A673 (cell line): ENCODE measurements at regions not wholly inside any gene's neighbourhood (a gene's known extent, or its start where the extent isn't known, plus 50 kb on each side); places are given as distances from the start of the nearest gene placed in this dataset.

Source experiments
- BruUV-seq: library from RNA; stranded (reverse); fragments of 400-500 nt; replicated peaks from 2 replicates; lab custom pipeline; 2021; lab: Mats Ljungman, UMichigan
- CTCF ChIA-PET: fragments of 300-600 bp; sonication (Branson Sonifier 250); formaldehyde crosslinking; loops from one replicate; lab custom pipeline; 2022; ENCODE audit warnings: antibody characterized with exemption; lab: Charles Lee
- POLR2A ChIA-PET: fragments of 300-600 bp; sonication (Branson Sonifier 250); formaldehyde crosslinking; loops from one replicate; lab custom pipeline; 2022; ENCODE audit warnings: antibody characterized with exemption; ENCODE audit not compliant: low non-redundant PET; lab: Charles Lee
- DNase-seq: peaks from one replicate; pipeline ENCODE4 v3.0.0-alpha.2; 2015; ENCODE audit warnings: low spot score
- H3K27ac ChIP-seq: fragments of 200-600 bp; sonication (generic); 2 replicates; pipeline ENCODE4 v1.5.1; 2016; ENCODE audit warnings: mixed run types, low read depth, mild to moderate bottlenecking, mixed read lengths, antibody characterized with exemption, low read length; ENCODE audit not compliant: poor library complexity, severe bottlenecking
- H3K27me3 ChIP-seq: fragments of 200-600 bp; sonication (generic); replicated peaks from 2 replicates; pipeline ENCODE4 v1.6.1; 2017; ENCODE audit warnings: mixed run types, low read depth, mild to moderate bottlenecking, mixed read lengths, antibody characterized with exemption, low read length; ENCODE audit not compliant: insufficient read depth, poor library complexity
- H3K36me3 ChIP-seq: fragments of 200-600 bp; sonication (generic); 2 replicates; pipeline ENCODE4 v1.6.1; 2016; ENCODE audit warnings: mixed run types, mild to moderate bottlenecking, mixed read lengths, antibody characterized with exemption, low read length; ENCODE audit not compliant: insufficient read depth, poor library complexity, severe bottlenecking
- H3K4me1 ChIP-seq: fragments of 200-600 bp; sonication (generic); 2 replicates; pipeline ENCODE4 v1.6.1; 2017; ENCODE audit warnings: mixed run types, mild to moderate bottlenecking, mixed read lengths, antibody characterized with exemption, low read length; ENCODE audit not compliant: insufficient read depth, poor library complexity, severe bottlenecking
- H3K4me3 ChIP-seq: fragments of 200-600 bp; sonication (generic); 2 replicates; pipeline ENCODE4 v1.5.1; 2016; ENCODE audit warnings: low read depth, mixed run types, mild to moderate bottlenecking, mixed read lengths, low read length; ENCODE audit not compliant: poor library complexity, severe bottlenecking
- H3K9me3 ChIP-seq: fragments of 200-600 bp; sonication (generic); 2 replicates; pipeline ENCODE4 v1.6.1; 2016; ENCODE audit warnings: mixed run types, low read depth, mild to moderate bottlenecking, mixed read lengths, antibody characterized with exemption, low read length; ENCODE audit not compliant: poor library complexity, severe bottlenecking
- EZH2 ChIP-seq: fragments of 200-600 bp; sonication (generic); IDR thresholded peaks from 2 replicates; pipeline ENCODE4 v1.6.1; 2017; ENCODE audit warnings: borderline replicate concordance, low read depth, mild to moderate bottlenecking, mixed read lengths, antibody characterized with exemption, low read length; ENCODE audit not compliant: poor library complexity, severe bottlenecking
- intact Hi-C: fragments of 100-400 bp; cut with micrococcal nuclease; formaldehyde crosslinking; loops from one replicate; pipeline ENCODE4 v1.10.0; 2022; ENCODE audit not compliant: unreplicated experiment
- TF ChIP-seq, protein P1 (sequence below): fragments of 300-800, 200-600 bp; sonication (generic); conservative IDR thresholded peaks from 2 replicates; pipeline ENCODE4 v1.5.1; 2017; ENCODE audit warnings: low read depth, mild to moderate bottlenecking, antibody characterized with exemption, low read length, moderate library complexity, mixed read lengths

DNA sequence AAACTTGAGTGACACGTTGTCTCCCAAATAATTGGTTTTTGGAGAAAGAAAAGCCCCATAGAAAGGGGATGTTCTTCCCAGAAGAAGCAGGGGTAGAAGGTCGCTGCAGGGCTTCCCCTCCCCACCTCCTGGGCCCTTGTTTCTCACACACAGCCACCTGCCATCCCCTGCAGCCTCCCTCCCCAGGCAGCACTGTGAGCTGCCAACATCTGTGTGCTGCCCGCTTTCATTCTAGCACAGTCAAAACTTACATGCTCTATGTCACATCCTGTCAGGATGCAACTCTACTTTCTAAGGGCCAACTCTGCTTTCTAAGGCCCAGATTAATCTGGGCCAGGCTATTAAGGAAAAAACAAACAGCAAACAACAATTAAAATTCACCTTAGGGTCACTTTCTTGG is 309.4 kb upstream of the ZC3H12C start:
- Histone ChIP-seq H3K27me3 (no peaks in the 10 kb centered on the region), H3K4me3 (no peak overlapping the region), H3K9me3 (no peaks in the 10 kb centered on the region), H3K36me3 (no peaks in the 10 kb centered on the region), H3K27ac (no peak overlapping the region), H3K4me1 (no peaks in the 10 kb centered on the region)
- ChIA-PET CTCF (no interaction called here), POLR2A (interaction anchor here (0.7 kb wide), 1 partner anchor 341 kb away, joined by 3 read pairs; no protein-coding TSS in a partner anchor)
- intact Hi-C loops = no loop called here
- no peak for TF ChIP-seq EZH2
- TF ChIP-seq, protein P1, sequence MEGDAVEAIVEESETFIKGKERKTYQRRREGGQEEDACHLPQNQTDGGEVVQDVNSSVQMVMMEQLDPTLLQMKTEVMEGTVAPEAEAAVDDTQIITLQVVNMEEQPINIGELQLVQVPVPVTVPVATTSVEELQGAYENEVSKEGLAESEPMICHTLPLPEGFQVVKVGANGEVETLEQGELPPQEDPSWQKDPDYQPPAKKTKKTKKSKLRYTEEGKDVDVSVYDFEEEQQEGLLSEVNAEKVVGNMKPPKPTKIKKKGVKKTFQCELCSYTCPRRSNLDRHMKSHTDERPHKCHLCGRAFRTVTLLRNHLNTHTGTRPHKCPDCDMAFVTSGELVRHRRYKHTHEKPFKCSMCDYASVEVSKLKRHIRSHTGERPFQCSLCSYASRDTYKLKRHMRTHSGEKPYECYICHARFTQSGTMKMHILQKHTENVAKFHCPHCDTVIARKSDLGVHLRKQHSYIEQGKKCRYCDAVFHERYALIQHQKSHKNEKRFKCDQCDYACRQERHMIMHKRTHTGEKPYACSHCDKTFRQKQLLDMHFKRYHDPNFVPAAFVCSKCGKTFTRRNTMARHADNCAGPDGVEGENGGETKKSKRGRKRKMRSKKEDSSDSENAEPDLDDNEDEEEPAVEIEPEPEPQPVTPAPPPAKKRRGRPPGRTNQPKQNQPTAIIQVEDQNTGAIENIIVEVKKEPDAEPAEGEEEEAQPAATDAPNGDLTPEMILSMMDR = no peak
- DNase-seq = peak; percentile 9
- no TSS peak for BruUV-seq

DNA sequence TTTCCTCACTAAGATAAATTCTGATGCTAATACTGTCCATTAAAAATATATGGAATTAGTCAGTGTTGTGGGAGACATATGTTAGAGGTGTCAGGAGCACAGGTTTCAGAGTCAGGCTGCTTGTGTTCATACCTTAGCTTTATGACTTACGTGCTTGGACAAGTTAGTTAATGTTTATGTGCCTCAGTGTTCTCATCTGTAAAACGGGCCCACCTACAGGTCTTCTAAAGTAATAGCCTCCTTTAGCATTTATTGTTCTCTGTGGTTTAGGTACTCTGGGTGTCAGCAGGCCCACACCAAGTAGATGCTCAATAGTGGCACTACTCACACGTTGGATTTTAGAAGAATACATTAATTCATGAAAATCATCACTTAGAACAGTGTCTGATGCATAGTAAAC is 308.7 kb upstream of the ZC3H12C start:
- Histone ChIP-seq H3K36me3 (no peaks in the 10 kb centered on the region), H3K4me1 (no peaks in the 10 kb centered on the region), H3K27ac (no peak overlapping the region), H3K27me3 (no peaks in the 10 kb centered on the region), H3K9me3 (no peaks in the 10 kb centered on the region), H3K4me3 (no peak overlapping the region)
- TF ChIP-seq, protein P1 = no peak
- no peak for TF ChIP-seq EZH2
- ChIA-PET POLR2A (no interaction called here), CTCF (no interaction called here)
- no peak for DNase-seq
- intact Hi-C loops = no loop called here
- no TSS peak for BruUV-seq

DNA sequence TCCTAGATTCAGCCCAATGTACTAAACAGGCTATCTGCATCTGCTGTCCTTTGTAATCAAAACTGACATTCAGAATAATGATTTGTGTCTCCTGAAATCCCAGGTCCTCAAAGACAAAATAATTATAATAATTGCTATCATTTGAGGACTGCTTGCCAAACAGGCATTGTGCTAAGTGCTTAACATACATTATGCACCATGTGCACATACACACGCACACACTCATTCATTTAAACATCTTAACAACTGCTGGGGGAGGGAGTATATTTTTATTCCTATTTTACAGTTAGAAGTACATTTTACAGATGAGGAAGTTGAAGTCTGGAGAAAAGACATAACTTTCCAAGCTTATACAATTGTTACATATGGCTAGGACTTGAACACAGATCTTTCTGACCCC is 308.0 kb upstream of the ZC3H12C start:
- H3K27ac ChIP-seq = no peak overlapping the region
- ChIA-PET CTCF (no interaction called here), POLR2A (no interaction called here)
- H3K27me3 ChIP-seq = no peaks in the 10 kb centered on the region
- no TSS peak for BruUV-seq
- no peaks in the 10 kb centered on the region for H3K36me3 ChIP-seq
- H3K4me3 ChIP-seq = no peak overlapping the region
- no peak for TF ChIP-seq EZH2
- TF ChIP-seq, protein P1 = no peak
- no peaks in the 10 kb centered on the region for H3K4me1 ChIP-seq
- no peak for DNase-seq
- no peaks in the 10 kb centered on the region for H3K9me3 ChIP-seq
- intact Hi-C loops = no loop called here
